Transverse colon (tissue), 4 donors: ENCODE measurements at regions not wholly inside any gene's neighbourhood (a gene's known extent, or its start where the extent isn't known, plus 50 kb on each side); places are given as distances from the start of the nearest gene placed in this dataset.

Source experiments
- DNase-seq: peaks from one replicate; pipeline ENCODE4 v3.0.0-alpha.2; 2019
- H3K27ac ChIP-seq, 4 donors: fragments of 200-600 bp; sonication (generic); 2 replicates each; pipeline ENCODE4 v1.5.1; 2016 to 2018; ENCODE audit warnings: inconsistent platforms in 4 of 4
- H3K27me3 ChIP-seq: fragments of 200-600 bp; sonication (generic); 2 replicates; pipeline ENCODE4 v1.5.1; 2017; ENCODE audit warnings: inconsistent platforms
- H3K36me3 ChIP-seq, 4 donors: fragments of 200-600 bp; sonication (generic); 2 replicates each; pipeline ENCODE4 v1.5.1; 2017 to 2019; ENCODE audit warnings: inconsistent platforms in 4 of 4
- H3K4me1 ChIP-seq, 4 donors: fragments of 200-600 bp; sonication (generic); 2 replicates each; pipeline ENCODE4 v1.5.1; 2017 to 2020; ENCODE audit warnings: inconsistent platforms in 4 of 4
- H3K4me3 ChIP-seq, 4 donors: fragments of 200-600 bp; sonication (generic); 1 replicate in 1 of 4; 2 replicates in 3 of 4; pipeline versions ENCODE4 v1.5.1 to v1.6.1; 2017 to 2019; ENCODE audit warnings: inconsistent platforms in 4 of 4
- H3K9me3 ChIP-seq, 2 donors: fragments of 200-600 bp; sonication (generic); 2 replicates each; pipeline ENCODE4 v1.5.1; 2017 to 2019; ENCODE audit warnings: inconsistent platforms in 2 of 2
- CTCF ChIP-seq, 5 experiments: fragments of 200-600 bp in 3 of 5; fragments of 450-650 bp in 2 of 5; sonication (generic) in 3 of 5; IDR thresholded peaks; 1 replicate in 2 of 5; 2 replicates in 3 of 5; pipeline ENCODE4 v1.5.1; 2016 to 2017; ENCODE audit warnings: antibody characterized with exemption in 5 of 5, inconsistent platforms in 3 of 5, mild to moderate bottlenecking in 2 of 5, moderate library complexity in 1 of 5
- EP300 ChIP-seq: sonication (generic); formaldehyde crosslinking; IDR thresholded peaks from one replicate; pipeline ENCODE4 v1.6.1; 2017; ENCODE audit warnings: antibody characterized with exemption, low read depth
- POLR2A ChIP-seq: fragments of 450-650 bp; IDR thresholded peaks from one replicate; pipeline ENCODE4 v1.6.1; 2016; ENCODE audit warnings: antibody characterized with exemption, mild to moderate bottlenecking, moderate library complexity
- POLR2AphosphoS5 ChIP-seq, 3 donors: sonication (generic); formaldehyde crosslinking; IDR thresholded peaks; one replicate each; pipeline ENCODE4 v1.6.1; 2016; ENCODE audit warnings: antibody characterized with exemption in 3 of 3
- WGBS, 2 donors: methylation state at CpG; one replicate each; pipeline ENCODE4 v1.1.5; 2018; ENCODE audit warnings: low coverage in 1 of 2; 5-methylcytosine and 5-hydroxymethylcytosine counted together
- in situ Hi-C, 4 donors: fragments of 200-750 bp; cut with MboI; loops; one replicate each; pipeline versions ENCODE4 v1.15.0 to v1.15.1; 2017; ENCODE audit warnings: low sequenced_read_pairs in 3 of 4, low pct_ligation_motif_present in 1 of 4, low pct_unique_long_range_greater_than_20kb in 1 of 4
- intact Hi-C: fragments of 100-400 bp; cut with DNase I; formaldehyde crosslinking; loops from one replicate; pipeline ENCODE4 v1.15.1; 2023; ENCODE audit warnings: low total_unique reads

GRCh38 chr12:126469211-126469610, 1404.0 kb downstream of the AACS start:
- intact Hi-C loops (no loop called here), in situ Hi-C loops (no loop called here)
- TF ChIP-seq CTCF (IDR thresholded peaks at IDR 0.05) = no peak
- TF ChIP-seq POLR2A = no peak
- TF ChIP-seq EP300 = no peak
- no peak for TF ChIP-seq POLR2AphosphoS5 (IDR thresholded peaks at IDR 0.05)
- no peak for DNase-seq
- 81 to 100% methylated on average over 1 to 2 of the region's 2 CpGs for WGBS, 2 donors
- H3K27me3 ChIP-seq = no peaks in the 10 kb centered on the region
- H3K27ac ChIP-seq = no peak overlapping the region
- H3K4me1 ChIP-seq = no peaks in the 10 kb centered on the region
- H3K36me3 ChIP-seq = no peaks in the 10 kb centered on the region
- peaks cover 0 to under 1% of the 10 kb centered on the region in 2 donors for H3K9me3 ChIP-seq
- H3K4me3 ChIP-seq = no peak overlapping the region

- TF ChIP-seq EP300 = no peak
- TF ChIP-seq CTCF (IDR thresholded peaks at IDR 0.05) = no peak
- no peak for TF ChIP-seq POLR2A
- no peak for TF ChIP-seq POLR2AphosphoS5 (IDR thresholded peaks at IDR 0.05)
- H3K9me3 ChIP-seq = peaks cover 9 to 14% of the 10 kb centered on the region in 2 donors
- no peak overlapping the region for H3K27ac ChIP-seq
- DNase-seq = no peak
- H3K4me1 ChIP-seq = no peaks in the 10 kb centered on the region
- no peaks in the 10 kb centered on the region for H3K27me3 ChIP-seq
- WGBS, 2 donors = 85 to 91% methylated on average over 2 to 3 of the region's 3 CpGs
- H3K36me3 ChIP-seq = no peaks in the 10 kb centered on the region
- intact Hi-C loops = no loop called here
- no peak overlapping the region for H3K4me3 ChIP-seq
- in situ Hi-C loops = no loop called here
Observed at GRCh38 chr12:126474703-126475102, 1409.5 kb downstream of the AACS start.

GRCh38 chr12:126480451-126480850, 1415.2 kb downstream of the AACS start:
- 69% methylated on average over 8 to 10 of the region's 10 CpGs for WGBS, 2 donors
- no peak overlapping the region for H3K27ac ChIP-seq
- intact Hi-C loops (no loop called here), in situ Hi-C loops (no loop called here)
- H3K4me3 ChIP-seq = no peak overlapping the region
- no peaks in the 10 kb centered on the region for H3K36me3 ChIP-seq
- DNase-seq = no peak
- TF ChIP-seq POLR2AphosphoS5 (IDR thresholded peaks at IDR 0.05) (no peak), EP300 (no peak), POLR2A (no peak), CTCF (IDR thresholded peaks at IDR 0.05) (no peak)
- no peaks in the 10 kb centered on the region for H3K4me1 ChIP-seq
- peaks cover 2 to 3% of the 10 kb centered on the region in 2 donors for H3K9me3 ChIP-seq
- no peaks in the 10 kb centered on the region for H3K27me3 ChIP-seq

GRCh38 chr12:126481688-126482087, 1416.5 kb downstream of the AACS start:
- Histone ChIP-seq H3K36me3 (no peaks in the 10 kb centered on the region), H3K27ac (no peak overlapping the region), H3K4me1 (no peaks in the 10 kb centered on the region), H3K27me3 (no peaks in the 10 kb centered on the region), H3K4me3 (no peak overlapping the region), H3K9me3 (no peaks in the 10 kb centered on the region)
- in situ Hi-C loops (no loop called here), intact Hi-C loops (no loop called here)
- TF ChIP-seq CTCF (IDR thresholded peaks at IDR 0.05) (no peak), POLR2AphosphoS5 (IDR thresholded peaks at IDR 0.05) (no peak)
- no peak for DNase-seq
- WGBS, 2 donors = 79 to 91% methylated on average over 3 to 6 of the region's 6 CpGs
